ENCODE measurements at regions not wholly inside any gene's neighbourhood (a gene's known extent, or its start where the extent isn't known, plus 50 kb on each side); places are given as distances from the start of the nearest gene placed in this dataset.

GRCh38 chr10:117817116-117817515, 229.6 kb downstream of the RAB11FIP2 start:
- TF ChIP-seq, protein P1, sequence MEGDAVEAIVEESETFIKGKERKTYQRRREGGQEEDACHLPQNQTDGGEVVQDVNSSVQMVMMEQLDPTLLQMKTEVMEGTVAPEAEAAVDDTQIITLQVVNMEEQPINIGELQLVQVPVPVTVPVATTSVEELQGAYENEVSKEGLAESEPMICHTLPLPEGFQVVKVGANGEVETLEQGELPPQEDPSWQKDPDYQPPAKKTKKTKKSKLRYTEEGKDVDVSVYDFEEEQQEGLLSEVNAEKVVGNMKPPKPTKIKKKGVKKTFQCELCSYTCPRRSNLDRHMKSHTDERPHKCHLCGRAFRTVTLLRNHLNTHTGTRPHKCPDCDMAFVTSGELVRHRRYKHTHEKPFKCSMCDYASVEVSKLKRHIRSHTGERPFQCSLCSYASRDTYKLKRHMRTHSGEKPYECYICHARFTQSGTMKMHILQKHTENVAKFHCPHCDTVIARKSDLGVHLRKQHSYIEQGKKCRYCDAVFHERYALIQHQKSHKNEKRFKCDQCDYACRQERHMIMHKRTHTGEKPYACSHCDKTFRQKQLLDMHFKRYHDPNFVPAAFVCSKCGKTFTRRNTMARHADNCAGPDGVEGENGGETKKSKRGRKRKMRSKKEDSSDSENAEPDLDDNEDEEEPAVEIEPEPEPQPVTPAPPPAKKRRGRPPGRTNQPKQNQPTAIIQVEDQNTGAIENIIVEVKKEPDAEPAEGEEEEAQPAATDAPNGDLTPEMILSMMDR (IDR thresholded peaks at IDR 0.05) = no peak
- TF ChIP-seq POLR2AphosphoS5 (IDR thresholded peaks at IDR 0.05) = no peak
